PC-3 (cell line): ENCODE measurements at regions not wholly inside any gene's neighbourhood (a gene's known extent, or its start where the extent isn't known, plus 50 kb on each side); places are given as distances from the start of the nearest gene placed in this dataset.

Experiments used
- ATAC-seq: fragments of 200-7000 bp; cut with Tn5 transposase; 2 replicates; pipeline ENCODE4 v1.9.1; 2020; ENCODE audit warnings: mild to moderate bottlenecking, moderate library complexity
- BruUV-seq: library from RNA; stranded (reverse); fragments of 400-500 nt; replicated peaks from 2 replicates; lab custom pipeline; 2021; lab: Mats Ljungman, UMichigan
- CTCF ChIA-PET: fragments of 300-600 bp; sonication (Branson Sonifier 250); formaldehyde crosslinking; loops from one replicate; lab custom pipeline; 2022; ENCODE audit warnings: antibody characterized with exemption; lab: Charles Lee
- POLR2A ChIA-PET: fragments of 300-600 bp; sonication (Branson Sonifier 250); formaldehyde crosslinking; loops from one replicate; lab custom pipeline; 2022; ENCODE audit warnings: antibody characterized with exemption; ENCODE audit not compliant: unreplicated experiment; lab: Charles Lee
- DNase-seq: peaks from one replicate; pipeline ENCODE4 v3.0.0-alpha.2; 2015
- H2AFZ ChIP-seq: fragments of 300-600 bp; sonication (generic); 2 replicates; pipeline ENCODE4 v1.6.0; 2016; ENCODE audit warnings: antibody characterized with exemption, low read length
- H3F3A ChIP-seq: fragments of 300-600 bp; sonication (generic); one replicate; pipeline ENCODE4 v1.6.0; 2017; ENCODE audit warnings: antibody characterized with exemption, low read length, control low read depth, mild to moderate bottlenecking; ENCODE audit not compliant: unreplicated experiment
- H3K27ac ChIP-seq: fragments of 300-600 bp; sonication (generic); 2 replicates; pipeline ENCODE4 v1.5.1; 2016; ENCODE audit warnings: mild to moderate bottlenecking, low read length
- H3K27me3 ChIP-seq: fragments of 300-600 bp; sonication (generic); 2 replicates; pipeline ENCODE4 v1.6.1; 2016; ENCODE audit warnings: low read length, mixed read lengths
- H3K36me3 ChIP-seq: fragments of 300-600 bp; sonication (generic); 2 replicates; pipeline ENCODE4 v1.6.1; 2016; ENCODE audit warnings: low read depth, mixed run types, low read length, mixed read lengths
- H3K4me1 ChIP-seq: fragments of 300-600 bp; sonication (generic); 2 replicates; pipeline ENCODE4 v1.5.1; 2016; ENCODE audit warnings: low read length; ENCODE audit not compliant: insufficient read depth
- H3K4me2 ChIP-seq: fragments of 300-600 bp; sonication (generic); 2 replicates; pipeline ENCODE4 v1.6.0; 2016; ENCODE audit warnings: low read length
- H3K4me3 ChIP-seq: fragments of 300-600 bp; sonication (generic); 2 replicates; pipeline ENCODE4 v1.5.1; 2016; ENCODE audit warnings: mild to moderate bottlenecking, low read length, mixed read lengths
- H3K79me2 ChIP-seq: fragments of 300-600 bp; sonication (generic); 2 replicates; pipeline ENCODE4 v1.6.1; 2017; ENCODE audit warnings: low read length, mixed read lengths
- H3K9ac ChIP-seq: fragments of 300-600 bp; sonication (generic); 2 replicates; pipeline ENCODE4 v1.6.0; 2016; ENCODE audit warnings: mild to moderate bottlenecking, low read length
- H3K9me2 ChIP-seq: fragments of 300-600 bp; sonication (generic); replicated peaks from 2 replicates; pipeline ENCODE4 v1.6.1; 2016; ENCODE audit warnings: mixed run types, low read length, mixed read lengths
- H3K9me3 ChIP-seq: fragments of 300-600 bp; sonication (generic); 2 replicates; pipeline ENCODE4 v1.6.1; 2016; ENCODE audit warnings: low read length, mixed read lengths
- H4K20me1 ChIP-seq: fragments of 300-600 bp; sonication (generic); 2 replicates; pipeline ENCODE4 v1.6.1; 2016; ENCODE audit warnings: low read length, mixed read lengths
- EZH2 ChIP-seq: fragments of 300-600 bp; sonication (generic); IDR thresholded peaks from one replicate; pipeline ENCODE4 v1.6.1; 2017; ENCODE audit warnings: antibody characterized with exemption, mild to moderate bottlenecking, low read length; ENCODE audit not compliant: unreplicated experiment
- EZH2phosphoT487 ChIP-seq: fragments of 300-600 bp; sonication (generic); IDR thresholded peaks from 2 replicates; pipeline ENCODE4 v1.6.1; 2018; ENCODE audit warnings: mild to moderate bottlenecking, antibody characterized with exemption, low read length, borderline replicate concordance
- intact Hi-C: fragments of 100-400 bp; cut with micrococcal nuclease; formaldehyde crosslinking; loops from 2 replicates; pipeline ENCODE4 v1.9.0; 2023
- TF ChIP-seq, protein P1 (sequence below): fragments of 300-600 bp; sonication (generic); conservative IDR thresholded peaks from 2 replicates; pipeline ENCODE4 v1.5.1; 2017; ENCODE audit warnings: antibody characterized with exemption, low read depth, mild to moderate bottlenecking, low read length

DNA sequence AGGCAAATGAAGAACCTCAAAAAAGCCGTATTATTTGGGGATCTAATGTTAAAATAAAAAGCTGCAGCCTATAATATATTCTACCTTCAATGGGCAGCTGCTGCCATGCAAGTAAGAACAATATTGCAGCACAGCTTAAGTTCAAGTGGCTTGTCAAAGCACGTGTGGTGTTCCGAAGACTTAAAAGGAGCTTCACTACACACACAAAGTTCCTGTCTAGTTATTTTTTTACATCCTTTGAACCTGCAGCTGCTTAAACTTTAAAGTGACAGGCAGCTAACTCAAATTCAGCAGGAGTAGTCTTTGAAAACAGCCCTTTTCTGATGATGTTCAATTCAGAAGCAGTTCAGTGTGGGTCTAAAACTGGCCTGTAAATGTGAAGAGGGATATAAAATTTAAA, 85.8 kb upstream of the XIRP2 start:
- H3K9ac ChIP-seq, result no peak overlapping the region
- no peaks in the 10 kb centered on the region for H3K79me2 ChIP-seq
- H3K9me2 ChIP-seq, result no peaks in the 10 kb centered on the region
- no peaks in the 10 kb centered on the region for H3K36me3 ChIP-seq
- H3K4me1 ChIP-seq, result no peaks in the 10 kb centered on the region
- no peak overlapping the region for H3K4me3 ChIP-seq
- no TSS peak for BruUV-seq
- H3K27me3 ChIP-seq, result no peaks in the 10 kb centered on the region
- ChIA-PET POLR2A (no interaction called here), CTCF (no interaction called here)
- no peaks in the 10 kb centered on the region for H3F3A ChIP-seq
- ATAC-seq, result no peak
- intact Hi-C loops, result no loop called here
- no peak overlapping the region for H3K27ac ChIP-seq
- no peaks in the 10 kb centered on the region for H3K9me3 ChIP-seq
- no peak for DNase-seq
- TF ChIP-seq EZH2phosphoT487 (no peak), EZH2 (no peak)
- TF ChIP-seq, protein P1, sequence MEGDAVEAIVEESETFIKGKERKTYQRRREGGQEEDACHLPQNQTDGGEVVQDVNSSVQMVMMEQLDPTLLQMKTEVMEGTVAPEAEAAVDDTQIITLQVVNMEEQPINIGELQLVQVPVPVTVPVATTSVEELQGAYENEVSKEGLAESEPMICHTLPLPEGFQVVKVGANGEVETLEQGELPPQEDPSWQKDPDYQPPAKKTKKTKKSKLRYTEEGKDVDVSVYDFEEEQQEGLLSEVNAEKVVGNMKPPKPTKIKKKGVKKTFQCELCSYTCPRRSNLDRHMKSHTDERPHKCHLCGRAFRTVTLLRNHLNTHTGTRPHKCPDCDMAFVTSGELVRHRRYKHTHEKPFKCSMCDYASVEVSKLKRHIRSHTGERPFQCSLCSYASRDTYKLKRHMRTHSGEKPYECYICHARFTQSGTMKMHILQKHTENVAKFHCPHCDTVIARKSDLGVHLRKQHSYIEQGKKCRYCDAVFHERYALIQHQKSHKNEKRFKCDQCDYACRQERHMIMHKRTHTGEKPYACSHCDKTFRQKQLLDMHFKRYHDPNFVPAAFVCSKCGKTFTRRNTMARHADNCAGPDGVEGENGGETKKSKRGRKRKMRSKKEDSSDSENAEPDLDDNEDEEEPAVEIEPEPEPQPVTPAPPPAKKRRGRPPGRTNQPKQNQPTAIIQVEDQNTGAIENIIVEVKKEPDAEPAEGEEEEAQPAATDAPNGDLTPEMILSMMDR, result no peak
- no peak overlapping the region for H3K4me2 ChIP-seq
- H2AFZ ChIP-seq, result no peak overlapping the region
- H4K20me1 ChIP-seq, result no peaks in the 10 kb centered on the region

DNA sequence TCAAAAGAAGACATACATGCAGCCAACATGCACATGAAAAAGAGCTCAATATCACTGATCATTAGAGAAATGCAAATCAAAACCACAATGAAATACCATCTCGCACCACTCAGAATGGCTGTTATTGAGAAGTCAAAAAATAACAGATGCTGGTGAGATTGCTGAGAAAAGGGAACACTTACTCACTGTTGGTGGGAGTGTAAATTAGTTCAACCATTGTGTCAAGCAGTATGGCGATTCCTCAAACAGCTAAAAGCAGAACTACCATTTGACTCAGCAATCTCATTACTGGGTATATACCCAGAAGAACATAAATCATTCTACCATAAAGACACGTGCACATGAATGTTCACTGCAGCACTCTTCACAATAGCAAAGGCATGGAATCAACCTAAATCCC, 95.5 kb upstream of the XIRP2 start:
- ChIA-PET CTCF (no interaction called here), POLR2A (no interaction called here)
- no peak overlapping the region for H3K4me2 ChIP-seq
- no peaks in the 10 kb centered on the region for H3K36me3 ChIP-seq
- H3K9me3 ChIP-seq, result no peaks in the 10 kb centered on the region
- ATAC-seq (no peak), DNase-seq (no peak)
- H3K79me2 ChIP-seq, result no peaks in the 10 kb centered on the region
- BruUV-seq, result no TSS peak
- TF ChIP-seq EZH2phosphoT487 (no peak), EZH2 (no peak)
- TF ChIP-seq, protein P1, result no peak
- intact Hi-C loops, result no loop called here
- no peak overlapping the region for H3K9ac ChIP-seq
- no peaks in the 10 kb centered on the region for H3K27me3 ChIP-seq
- H3K27ac ChIP-seq, result no peak overlapping the region
- H3K4me3 ChIP-seq, result no peak overlapping the region
- H3K9me2 ChIP-seq, result no peaks in the 10 kb centered on the region
- H4K20me1 ChIP-seq, result no peaks in the 10 kb centered on the region
- no peak overlapping the region for H2AFZ ChIP-seq
- no peaks in the 10 kb centered on the region for H3F3A ChIP-seq
- H3K4me1 ChIP-seq, result no peaks in the 10 kb centered on the region

DNA sequence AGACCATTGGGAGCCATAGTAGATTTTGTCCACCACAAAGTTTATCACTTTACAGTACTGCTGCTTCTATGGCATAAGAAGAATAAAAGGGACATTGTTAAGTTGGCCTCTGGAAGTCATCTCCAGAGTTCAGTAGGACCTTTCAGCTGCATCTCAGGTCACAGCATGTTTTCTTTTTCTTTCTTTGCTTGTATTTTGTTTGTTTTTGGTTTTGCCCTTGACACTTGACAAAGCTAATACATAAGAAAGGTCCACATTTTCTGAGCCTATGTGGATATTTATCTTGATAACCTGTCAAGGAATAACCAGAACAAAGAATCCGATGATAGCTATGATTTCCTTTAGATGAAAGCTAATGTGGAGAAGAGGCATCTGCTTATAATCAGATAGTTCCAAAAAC, 101.6 kb upstream of the XIRP2 start:
- TF ChIP-seq EZH2phosphoT487 (no peak), EZH2 (no peak)
- TF ChIP-seq, protein P1, result no peak
- Histone ChIP-seq H3K9me3 (no peaks in the 10 kb centered on the region), H3K4me1 (no peaks in the 10 kb centered on the region), H3K4me2 (no peak overlapping the region), H3K36me3 (no peaks in the 10 kb centered on the region), H3K79me2 (no peaks in the 10 kb centered on the region), H3K4me3 (no peak overlapping the region), H3K9me2 (no peaks in the 10 kb centered on the region), H4K20me1 (no peaks in the 10 kb centered on the region), H3F3A (no peaks in the 10 kb centered on the region), H2AFZ (no peak overlapping the region), H3K9ac (no peak overlapping the region), H3K27ac (no peak overlapping the region), H3K27me3 (no peaks in the 10 kb centered on the region)
- CTCF ChIA-PET, result no interaction called here
- no peak for DNase-seq
- POLR2A ChIA-PET, result no interaction called here
- no peak for ATAC-seq
- intact Hi-C loops, result no loop called here
- BruUV-seq, result no TSS peak
